ENCODE measurements at regions not wholly inside any gene's neighbourhood (a gene's known extent, or its start where the extent isn't known, plus 50 kb on each side); places are given as distances from the start of the nearest gene placed in this dataset.

DNA sequence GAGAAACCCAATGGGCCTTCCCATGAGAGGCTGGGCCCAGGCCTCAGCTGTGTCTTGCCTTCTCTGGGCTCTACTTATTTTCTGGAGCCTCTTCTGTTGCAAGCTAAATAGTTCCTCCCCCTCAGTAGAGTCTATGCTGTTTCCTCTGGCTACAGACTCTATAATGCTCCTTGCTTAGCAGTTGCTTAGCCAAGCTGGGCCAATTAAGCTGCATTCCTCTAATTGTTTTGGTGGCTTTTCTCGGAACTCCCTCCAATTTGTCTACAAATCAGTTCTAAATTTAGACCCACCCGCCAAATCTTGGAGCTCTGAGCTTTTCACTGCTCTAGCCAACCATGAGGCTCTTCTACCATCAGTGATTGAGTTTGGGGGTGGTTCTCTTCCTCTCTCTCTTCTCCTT lies 302.7 kb upstream of the ASIC2 start:
- no peaks in the 10 kb centered on the region for H3K4me1 Mint-ChIP-seq (ENCODE audit: low read depth, unreplicated experiment)
- CTCF ChIA-PET = no interaction called here
- POLR2A ChIA-PET = no interaction called here
- no peak overlapping the region for H3K27ac Mint-ChIP-seq (ENCODE audit: unreplicated experiment)
- TF ChIP-seq, protein P1, sequence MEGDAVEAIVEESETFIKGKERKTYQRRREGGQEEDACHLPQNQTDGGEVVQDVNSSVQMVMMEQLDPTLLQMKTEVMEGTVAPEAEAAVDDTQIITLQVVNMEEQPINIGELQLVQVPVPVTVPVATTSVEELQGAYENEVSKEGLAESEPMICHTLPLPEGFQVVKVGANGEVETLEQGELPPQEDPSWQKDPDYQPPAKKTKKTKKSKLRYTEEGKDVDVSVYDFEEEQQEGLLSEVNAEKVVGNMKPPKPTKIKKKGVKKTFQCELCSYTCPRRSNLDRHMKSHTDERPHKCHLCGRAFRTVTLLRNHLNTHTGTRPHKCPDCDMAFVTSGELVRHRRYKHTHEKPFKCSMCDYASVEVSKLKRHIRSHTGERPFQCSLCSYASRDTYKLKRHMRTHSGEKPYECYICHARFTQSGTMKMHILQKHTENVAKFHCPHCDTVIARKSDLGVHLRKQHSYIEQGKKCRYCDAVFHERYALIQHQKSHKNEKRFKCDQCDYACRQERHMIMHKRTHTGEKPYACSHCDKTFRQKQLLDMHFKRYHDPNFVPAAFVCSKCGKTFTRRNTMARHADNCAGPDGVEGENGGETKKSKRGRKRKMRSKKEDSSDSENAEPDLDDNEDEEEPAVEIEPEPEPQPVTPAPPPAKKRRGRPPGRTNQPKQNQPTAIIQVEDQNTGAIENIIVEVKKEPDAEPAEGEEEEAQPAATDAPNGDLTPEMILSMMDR (IDR thresholded peaks at IDR 0.05; ENCODE audit: insufficient read depth in 1 of 2, low read depth in 1 of 2, low read length in 1 of 2, severe bottlenecking in 1 of 2, unreplicated experiment in 1 of 2) = no peak
- no peak for DNase-seq
- no peak overlapping the region for H3K4me3 Mint-ChIP-seq (ENCODE audit: unreplicated experiment)
- no peaks in the 10 kb centered on the region for H3K36me3 Mint-ChIP-seq (ENCODE audit: insufficient read depth, unreplicated experiment)
- peaks cover 30% of the 10 kb centered on the region for H3K27me3 Mint-ChIP-seq (ENCODE audit: insufficient read depth, unreplicated experiment)
- Histone ChIP-seq H3K4me1 (no peaks in the 10 kb centered on the region), H3K27me3 (replicated peaks; ENCODE audit: control insufficient read depth, insufficient read depth, low read length) (no peaks in the 10 kb centered on the region), H3K36me3 (ENCODE audit: control insufficient read depth, insufficient read depth, low read length) (no peaks in the 10 kb centered on the region), H3K4me3 (ENCODE audit: low read depth, low read length) (no peak overlapping the region), H3K9me3 (no peaks in the 10 kb centered on the region)
- H3K9me3 Mint-ChIP-seq (ENCODE audit: unreplicated experiment) = no peaks in the 10 kb centered on the region
- intact Hi-C loops (cut with micrococcal nuclease; ENCODE audit: unreplicated experiment) = no loop called here
- BruUV-seq (replicated peaks) = no TSS peak

DNA sequence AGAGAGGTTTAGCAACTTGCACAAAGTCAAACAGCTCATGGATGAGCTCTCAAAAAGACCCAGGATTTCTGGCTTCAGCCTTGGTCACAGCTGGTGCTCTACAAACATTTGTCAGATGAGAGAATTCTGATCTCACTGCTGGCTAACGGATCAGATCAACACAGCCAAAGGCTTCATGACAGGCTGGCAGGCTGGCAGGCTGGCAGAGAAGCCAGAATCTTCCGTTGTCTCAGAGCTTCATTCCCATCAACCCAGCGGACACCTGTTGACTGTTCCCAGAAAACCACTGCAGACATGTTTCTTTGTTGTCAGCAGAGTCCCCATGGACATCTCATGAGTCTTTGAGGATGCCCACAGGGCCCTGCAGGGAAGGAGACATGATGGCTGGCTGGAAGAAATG lies 303.8 kb upstream of the ASIC2 start:
- Histone ChIP-seq H3K4me3 (ENCODE audit: low read depth, low read length) (no peak overlapping the region), H3K9me3 (no peaks in the 10 kb centered on the region), H3K4me1 (no peaks in the 10 kb centered on the region), H3K36me3 (ENCODE audit: control insufficient read depth, insufficient read depth, low read length) (no peaks in the 10 kb centered on the region), H3K27me3 (replicated peaks; ENCODE audit: control insufficient read depth, insufficient read depth, low read length) (no peaks in the 10 kb centered on the region)
- no peak for DNase-seq
- no TSS peak for BruUV-seq (replicated peaks)
- ChIA-PET CTCF (interaction anchor here (1.1 kb wide), 1 partner anchor 764 kb away, joined by 3 read pairs; no protein-coding TSS in a partner anchor), POLR2A (no interaction called here)
- Mint-ChIP-seq H3K4me1 (ENCODE audit: low read depth, unreplicated experiment) (no peaks in the 10 kb centered on the region), H3K9me3 (ENCODE audit: unreplicated experiment) (no peaks in the 10 kb centered on the region), H3K36me3 (ENCODE audit: insufficient read depth, unreplicated experiment) (no peaks in the 10 kb centered on the region), H3K27ac (ENCODE audit: unreplicated experiment) (no peak overlapping the region), H3K4me3 (ENCODE audit: unreplicated experiment) (no peak overlapping the region), H3K27me3 (ENCODE audit: insufficient read depth, unreplicated experiment) (peaks cover 27% of the 10 kb centered on the region)
- intact Hi-C loops (cut with micrococcal nuclease; ENCODE audit: unreplicated experiment) = no loop called here
- TF ChIP-seq, protein P1 (IDR thresholded peaks at IDR 0.05; ENCODE audit: insufficient read depth in 1 of 2, low read depth in 1 of 2, low read length in 1 of 2, severe bottlenecking in 1 of 2, unreplicated experiment in 1 of 2) = no peak

DNA sequence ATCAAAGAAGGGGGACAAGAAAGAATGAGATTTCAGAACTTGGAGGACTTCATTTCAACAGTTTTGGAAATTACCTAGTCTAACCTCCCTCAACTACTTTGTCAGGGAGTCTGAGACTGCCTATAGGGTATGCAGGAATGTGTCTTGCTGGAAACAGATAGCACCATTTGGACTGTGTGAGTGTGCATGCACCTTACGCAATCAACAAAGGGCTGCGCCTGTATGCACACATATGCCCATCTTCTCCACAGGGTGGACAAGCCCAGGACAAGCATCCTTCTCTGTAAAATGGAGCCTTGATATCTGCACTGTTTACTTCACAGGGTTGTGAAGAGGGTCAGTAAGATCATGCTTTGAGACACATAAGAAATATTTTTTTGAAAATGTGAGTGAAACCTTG lies 305.7 kb upstream of the ASIC2 start:
- intact Hi-C loops (cut with micrococcal nuclease; ENCODE audit: unreplicated experiment) = no loop called here
- no peak overlapping the region for H3K27ac Mint-ChIP-seq (ENCODE audit: unreplicated experiment)
- no peaks in the 10 kb centered on the region for H3K27me3 ChIP-seq (replicated peaks; ENCODE audit: control insufficient read depth, insufficient read depth, low read length)
- no peak overlapping the region for H3K4me3 Mint-ChIP-seq (ENCODE audit: unreplicated experiment)
- no peak for DNase-seq
- no peaks in the 10 kb centered on the region for H3K36me3 Mint-ChIP-seq (ENCODE audit: insufficient read depth, unreplicated experiment)
- POLR2A ChIA-PET = no interaction called here
- BruUV-seq (replicated peaks) = no TSS peak
- TF ChIP-seq, protein P1 (IDR thresholded peaks at IDR 0.05; ENCODE audit: insufficient read depth in 1 of 2, low read depth in 1 of 2, low read length in 1 of 2, severe bottlenecking in 1 of 2, unreplicated experiment in 1 of 2) = no peak
- H3K27me3 Mint-ChIP-seq (ENCODE audit: insufficient read depth, unreplicated experiment) = peaks cover 20% of the 10 kb centered on the region
- H3K4me1 Mint-ChIP-seq (ENCODE audit: low read depth, unreplicated experiment) = no peaks in the 10 kb centered on the region
- no peaks in the 10 kb centered on the region for H3K9me3 Mint-ChIP-seq (ENCODE audit: unreplicated experiment)
- H3K4me3 ChIP-seq (ENCODE audit: low read depth, low read length) = no peak overlapping the region
- no peaks in the 10 kb centered on the region for H3K36me3 ChIP-seq (ENCODE audit: control insufficient read depth, insufficient read depth, low read length)
- H3K9me3 ChIP-seq = no peaks in the 10 kb centered on the region
- CTCF ChIA-PET = interaction anchor here (0.6 kb wide), 1 partner anchor 281 kb away, joined by 3 read pairs; no protein-coding TSS in a partner anchor
- H3K4me1 ChIP-seq = no peaks in the 10 kb centered on the region
